GM23338 (cell line): ENCODE measurements at regions not wholly inside any gene's neighbourhood (a gene's known extent, or its start where the extent isn't known, plus 50 kb on each side); places are given as distances from the start of the nearest gene placed in this dataset.

Experiments used
- ATAC-seq: fragments of 200-7000 bp; cut with Tn5 transposase; 3 replicates; pipeline ENCODE4 v1.9.1; 2020
- DNase-seq: peaks from one replicate; pipeline ENCODE4 v3.0.0-alpha.2; 2015; ENCODE audit warnings: low spot score
- H2AFZ ChIP-seq: fragments of 200-600 bp; sonication (generic); 2 replicates; pipeline ENCODE4 v1.8.0; 2016; ENCODE audit warnings: antibody characterized with exemption, mild to moderate bottlenecking, moderate library complexity
- H3F3A ChIP-seq: fragments of 200-600 bp; sonication (generic); replicated peaks from 2 replicates; pipeline ENCODE4 v1.8.0; 2017; ENCODE audit warnings: antibody characterized with exemption, mixed run types, low read depth
- H3K27ac ChIP-seq: fragments of 200-600 bp; sonication (generic); 2 replicates; pipeline ENCODE4 v1.6.1; 2016; ENCODE audit warnings: low read depth
- H3K27me3 ChIP-seq: fragments of 200-600 bp; sonication (generic); 2 replicates; pipeline ENCODE4 v1.8.0; 2016; ENCODE audit warnings: mild to moderate bottlenecking, mixed run types, moderate library complexity; ENCODE audit not compliant: insufficient read depth
- H3K36me3 ChIP-seq: fragments of 200-600 bp; sonication (generic); 2 replicates; pipeline ENCODE4 v1.8.0; 2016; ENCODE audit warnings: mild to moderate bottlenecking; ENCODE audit not compliant: insufficient read depth
- H3K4me1 ChIP-seq: fragments of 200-600 bp; sonication (generic); 2 replicates; pipeline ENCODE4 v1.8.0; 2016; ENCODE audit warnings: mild to moderate bottlenecking, moderate library complexity; ENCODE audit not compliant: insufficient read depth
- H3K4me2 ChIP-seq: fragments of 200-600 bp; sonication (generic); 2 replicates; pipeline ENCODE4 v1.7.1; 2017; ENCODE audit warnings: mixed run types
- H3K4me3 ChIP-seq: fragments of 200-600 bp; sonication (generic); 2 replicates; pipeline ENCODE4 v1.6.1; 2016; ENCODE audit warnings: mixed run types
- H3K79me2 ChIP-seq: fragments of 200-600 bp; sonication (generic); replicated peaks from 2 replicates; pipeline ENCODE4 v1.8.0; 2017; ENCODE audit warnings: mild to moderate bottlenecking; ENCODE audit not compliant: insufficient read depth
- H3K9me2 ChIP-seq: fragments of 200-600 bp; sonication (generic); 2 replicates; pipeline ENCODE4 v1.8.0; 2017; ENCODE audit not compliant: insufficient read depth
- H4K20me1 ChIP-seq: fragments of 200-600 bp; sonication (generic); replicated peaks from 2 replicates; pipeline ENCODE4 v1.8.0; 2017; ENCODE audit warnings: mild to moderate bottlenecking; ENCODE audit not compliant: insufficient read depth
- H3K27ac Mint-ChIP-seq: 2 replicates; pipeline ENCODE4 v1.8.0; 2020; ENCODE audit warnings: inconsistent platforms, mild to moderate bottlenecking, moderate library complexity, mixed read lengths
- H3K27me3 Mint-ChIP-seq: 3 replicates; pipeline ENCODE4 v1.8.0; 2022; ENCODE audit warnings: low read depth, mild to moderate bottlenecking, moderate library complexity, mixed read lengths, inconsistent platforms; ENCODE audit not compliant: insufficient read depth, poor library complexity
- H3K36me3 Mint-ChIP-seq: 3 replicates; pipeline ENCODE4 v1.8.0; 2021; ENCODE audit warnings: low read depth, mild to moderate bottlenecking, inconsistent platforms, moderate library complexity, mixed read lengths
- H3K4me1 Mint-ChIP-seq: 3 replicates; pipeline ENCODE4 v1.8.0; 2020; ENCODE audit warnings: mild to moderate bottlenecking, inconsistent platforms, mixed read lengths
- H3K4me3 Mint-ChIP-seq: 3 replicates; pipeline ENCODE4 v1.8.0; 2021; ENCODE audit warnings: moderate library complexity, mild to moderate bottlenecking, inconsistent platforms, mixed read lengths
- H3K9me3 Mint-ChIP-seq: 3 replicates; pipeline ENCODE4 v1.8.0; 2020; ENCODE audit warnings: moderate library complexity, mild to moderate bottlenecking, inconsistent platforms, mixed read lengths
- CREB1 ChIP-seq: fragments of 250-450 bp; sonication (Bioruptor Pico); IDR thresholded peaks from 2 replicates; pipeline ENCODE4 v1.5.0; 2020; ENCODE audit warnings: low read depth, mild to moderate bottlenecking, moderate library complexity
- EZH2 ChIP-seq: fragments of 200-600 bp; sonication (generic); IDR thresholded peaks from one replicate; pipeline ENCODE4 v1.8.0; 2017; ENCODE audit warnings: antibody characterized with exemption, mild to moderate bottlenecking, low read depth; ENCODE audit not compliant: unreplicated experiment
- EZH2phosphoT487 ChIP-seq: fragments of 200-600 bp; sonication (generic); IDR thresholded peaks from one replicate; pipeline ENCODE4 v1.8.1; 2018; ENCODE audit warnings: antibody characterized with exemption; ENCODE audit not compliant: unreplicated experiment
- JUNB ChIP-seq: IDR thresholded peaks from one replicate; pipeline ENCODE4 v1.6.1; 2016; ENCODE audit warnings: antibody characterized with exemption; ENCODE audit not compliant: unreplicated experiment
- NANOG ChIP-seq: IDR thresholded peaks from 2 replicates; pipeline ENCODE4 v1.6.1; 2016; ENCODE audit warnings: antibody characterized with exemption, borderline replicate concordance
- POLR2AphosphoS5 ChIP-seq: IDR thresholded peaks from 2 replicates; pipeline ENCODE4 v1.6.1; 2016; ENCODE audit warnings: antibody characterized with exemption, low read depth
- REST ChIP-seq: IDR thresholded peaks from one replicate; pipeline ENCODE4 v1.6.1; 2018; ENCODE audit warnings: antibody characterized with exemption; ENCODE audit not compliant: unreplicated experiment
- STAT1 ChIP-seq: IDR thresholded peaks from one replicate; pipeline ENCODE4 v1.6.1; 2016; ENCODE audit warnings: antibody characterized with exemption; ENCODE audit not compliant: unreplicated experiment
- ZNF114 ChIP-seq: fragments of 250-450 bp; sonication (Bioruptor Pico); IDR thresholded peaks from 2 replicates; pipeline ENCODE4 v1.5.0; 2020; ENCODE audit warnings: mild to moderate bottlenecking, moderate library complexity
- ZNF331 ChIP-seq: fragments of 250-450 bp; sonication (Bioruptor Pico); IDR thresholded peaks from 2 replicates; pipeline ENCODE4 v1.5.0; 2020; ENCODE audit warnings: low read depth, mild to moderate bottlenecking, moderate library complexity
- TF ChIP-seq, protein P1 (sequence below): IDR thresholded peaks from 2 replicates; pipeline ENCODE4 v1.6.1; 2016; ENCODE audit warnings: antibody characterized with exemption
- TF ChIP-seq, protein P2 (sequence below), 2 experiments: fragments of 200-600 bp in 1 of 2; sonication (generic) in 1 of 2; conservative IDR thresholded peaks; 2 replicates each; pipeline versions ENCODE4 v1.5.1 to v1.6.1; 2016 to 2017; ENCODE audit warnings: antibody characterized with exemption in 2 of 2, low read depth in 2 of 2, mild to moderate bottlenecking in 2 of 2, moderate library complexity in 1 of 2
- TF ChIP-seq, protein P3 (sequence below): fragments of 250-450 bp; sonication (Bioruptor Pico); IDR thresholded peaks from 2 replicates; pipeline ENCODE4 v1.5.0; 2020; ENCODE audit warnings: mild to moderate bottlenecking, moderate library complexity

DNA sequence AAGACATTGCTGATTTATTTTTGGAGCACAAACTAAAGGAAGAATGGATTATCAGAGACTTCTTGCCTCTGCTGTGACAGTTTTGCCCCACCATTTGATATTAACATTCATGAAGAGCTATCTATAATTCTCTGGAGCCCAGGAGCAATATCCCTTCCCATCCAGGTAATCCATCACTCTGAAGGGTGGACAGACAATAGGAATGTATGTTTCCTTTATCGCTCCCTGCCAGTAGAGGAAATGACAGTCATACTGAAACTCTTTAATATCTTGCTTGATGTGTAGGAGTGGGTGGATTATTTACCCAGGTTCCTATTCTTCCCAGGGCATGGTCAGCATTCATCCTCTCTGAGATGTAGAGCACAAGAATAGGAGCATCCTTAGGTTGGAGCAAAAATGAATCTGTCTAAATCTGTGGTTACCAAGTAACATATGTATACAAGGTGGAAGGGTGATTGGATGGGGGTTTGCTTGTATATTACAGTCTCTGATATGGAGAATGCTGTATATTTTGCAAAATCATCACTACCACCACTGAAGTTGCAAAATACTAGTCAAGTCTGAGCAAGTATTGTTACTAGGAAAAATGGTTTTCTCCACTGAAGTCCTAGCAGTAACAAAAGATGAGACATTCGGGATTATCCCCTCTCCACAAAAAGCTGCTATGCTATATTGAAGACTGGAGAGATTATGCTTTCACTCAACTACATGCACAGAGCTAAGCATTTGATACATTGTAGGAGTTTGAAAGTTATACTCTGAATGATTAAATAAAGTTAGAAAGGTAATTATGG lies 151.6 kb downstream of the CBLL2 start (continued):
- no peak for TF ChIP-seq REST
- TF ChIP-seq ZNF331: no peak
- TF ChIP-seq JUNB: no peak
- TF ChIP-seq ZNF114 (CRISPR knock-in tag): no peak
- no peak for TF ChIP-seq POLR2AphosphoS5
- TF ChIP-seq EZH2phosphoT487: no peak
- TF ChIP-seq CREB1 (CRISPR knock-in tag): no peak

GRCh38 chrX:22424919-22425318 lies 152.2 kb downstream of the CBLL2 start:
- H3K27ac Mint-ChIP-seq: no peak overlapping the region
- no peaks in the 10 kb centered on the region for H3K9me2 ChIP-seq
- H3K4me1 ChIP-seq: no peaks in the 10 kb centered on the region
- H3K4me1 Mint-ChIP-seq: peaks cover 2% of the 10 kb centered on the region; the same call in 2 of the 3 replicates
- no peaks in the 10 kb centered on the region for H3K36me3 Mint-ChIP-seq
- H3K4me3 Mint-ChIP-seq: no peak overlapping the region
- H3K4me2 ChIP-seq: no peak overlapping the region
- no peaks in the 10 kb centered on the region for H3K27me3 Mint-ChIP-seq
- no peaks in the 10 kb centered on the region for H3K36me3 ChIP-seq
- no peak for ATAC-seq
- no peaks in the 10 kb centered on the region; the same call in 2 of the 3 replicates for H3K9me3 Mint-ChIP-seq
- H4K20me1 ChIP-seq: no peaks in the 10 kb centered on the region
- no peaks in the 10 kb centered on the region for H3K27me3 ChIP-seq
- no peak overlapping the region for H3K27ac ChIP-seq
- no peaks in the 10 kb centered on the region for H3K79me2 ChIP-seq
- no peaks in the 10 kb centered on the region for H3F3A ChIP-seq
- DNase-seq: no peak
- H3K4me3 ChIP-seq: no peak overlapping the region
- no peak overlapping the region for H2AFZ ChIP-seq
- TF ChIP-seq EZH2 (no peak), CREB1 (CRISPR knock-in tag) (no peak), ZNF114 (CRISPR knock-in tag) (no peak), JUNB (no peak), NANOG (no peak), STAT1 (no peak)
- TF ChIP-seq, protein P1, sequence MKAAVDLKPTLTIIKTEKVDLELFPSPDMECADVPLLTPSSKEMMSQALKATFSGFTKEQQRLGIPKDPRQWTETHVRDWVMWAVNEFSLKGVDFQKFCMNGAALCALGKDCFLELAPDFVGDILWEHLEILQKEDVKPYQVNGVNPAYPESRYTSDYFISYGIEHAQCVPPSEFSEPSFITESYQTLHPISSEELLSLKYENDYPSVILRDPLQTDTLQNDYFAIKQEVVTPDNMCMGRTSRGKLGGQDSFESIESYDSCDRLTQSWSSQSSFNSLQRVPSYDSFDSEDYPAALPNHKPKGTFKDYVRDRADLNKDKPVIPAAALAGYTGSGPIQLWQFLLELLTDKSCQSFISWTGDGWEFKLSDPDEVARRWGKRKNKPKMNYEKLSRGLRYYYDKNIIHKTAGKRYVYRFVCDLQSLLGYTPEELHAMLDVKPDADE: no peak
- TF ChIP-seq, protein P2, sequence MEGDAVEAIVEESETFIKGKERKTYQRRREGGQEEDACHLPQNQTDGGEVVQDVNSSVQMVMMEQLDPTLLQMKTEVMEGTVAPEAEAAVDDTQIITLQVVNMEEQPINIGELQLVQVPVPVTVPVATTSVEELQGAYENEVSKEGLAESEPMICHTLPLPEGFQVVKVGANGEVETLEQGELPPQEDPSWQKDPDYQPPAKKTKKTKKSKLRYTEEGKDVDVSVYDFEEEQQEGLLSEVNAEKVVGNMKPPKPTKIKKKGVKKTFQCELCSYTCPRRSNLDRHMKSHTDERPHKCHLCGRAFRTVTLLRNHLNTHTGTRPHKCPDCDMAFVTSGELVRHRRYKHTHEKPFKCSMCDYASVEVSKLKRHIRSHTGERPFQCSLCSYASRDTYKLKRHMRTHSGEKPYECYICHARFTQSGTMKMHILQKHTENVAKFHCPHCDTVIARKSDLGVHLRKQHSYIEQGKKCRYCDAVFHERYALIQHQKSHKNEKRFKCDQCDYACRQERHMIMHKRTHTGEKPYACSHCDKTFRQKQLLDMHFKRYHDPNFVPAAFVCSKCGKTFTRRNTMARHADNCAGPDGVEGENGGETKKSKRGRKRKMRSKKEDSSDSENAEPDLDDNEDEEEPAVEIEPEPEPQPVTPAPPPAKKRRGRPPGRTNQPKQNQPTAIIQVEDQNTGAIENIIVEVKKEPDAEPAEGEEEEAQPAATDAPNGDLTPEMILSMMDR (conservative IDR thresholded peaks at IDR 0.05; ENCODE audit: low read depth in 2 of 2): no peak
- TF ChIP-seq, protein P3, sequence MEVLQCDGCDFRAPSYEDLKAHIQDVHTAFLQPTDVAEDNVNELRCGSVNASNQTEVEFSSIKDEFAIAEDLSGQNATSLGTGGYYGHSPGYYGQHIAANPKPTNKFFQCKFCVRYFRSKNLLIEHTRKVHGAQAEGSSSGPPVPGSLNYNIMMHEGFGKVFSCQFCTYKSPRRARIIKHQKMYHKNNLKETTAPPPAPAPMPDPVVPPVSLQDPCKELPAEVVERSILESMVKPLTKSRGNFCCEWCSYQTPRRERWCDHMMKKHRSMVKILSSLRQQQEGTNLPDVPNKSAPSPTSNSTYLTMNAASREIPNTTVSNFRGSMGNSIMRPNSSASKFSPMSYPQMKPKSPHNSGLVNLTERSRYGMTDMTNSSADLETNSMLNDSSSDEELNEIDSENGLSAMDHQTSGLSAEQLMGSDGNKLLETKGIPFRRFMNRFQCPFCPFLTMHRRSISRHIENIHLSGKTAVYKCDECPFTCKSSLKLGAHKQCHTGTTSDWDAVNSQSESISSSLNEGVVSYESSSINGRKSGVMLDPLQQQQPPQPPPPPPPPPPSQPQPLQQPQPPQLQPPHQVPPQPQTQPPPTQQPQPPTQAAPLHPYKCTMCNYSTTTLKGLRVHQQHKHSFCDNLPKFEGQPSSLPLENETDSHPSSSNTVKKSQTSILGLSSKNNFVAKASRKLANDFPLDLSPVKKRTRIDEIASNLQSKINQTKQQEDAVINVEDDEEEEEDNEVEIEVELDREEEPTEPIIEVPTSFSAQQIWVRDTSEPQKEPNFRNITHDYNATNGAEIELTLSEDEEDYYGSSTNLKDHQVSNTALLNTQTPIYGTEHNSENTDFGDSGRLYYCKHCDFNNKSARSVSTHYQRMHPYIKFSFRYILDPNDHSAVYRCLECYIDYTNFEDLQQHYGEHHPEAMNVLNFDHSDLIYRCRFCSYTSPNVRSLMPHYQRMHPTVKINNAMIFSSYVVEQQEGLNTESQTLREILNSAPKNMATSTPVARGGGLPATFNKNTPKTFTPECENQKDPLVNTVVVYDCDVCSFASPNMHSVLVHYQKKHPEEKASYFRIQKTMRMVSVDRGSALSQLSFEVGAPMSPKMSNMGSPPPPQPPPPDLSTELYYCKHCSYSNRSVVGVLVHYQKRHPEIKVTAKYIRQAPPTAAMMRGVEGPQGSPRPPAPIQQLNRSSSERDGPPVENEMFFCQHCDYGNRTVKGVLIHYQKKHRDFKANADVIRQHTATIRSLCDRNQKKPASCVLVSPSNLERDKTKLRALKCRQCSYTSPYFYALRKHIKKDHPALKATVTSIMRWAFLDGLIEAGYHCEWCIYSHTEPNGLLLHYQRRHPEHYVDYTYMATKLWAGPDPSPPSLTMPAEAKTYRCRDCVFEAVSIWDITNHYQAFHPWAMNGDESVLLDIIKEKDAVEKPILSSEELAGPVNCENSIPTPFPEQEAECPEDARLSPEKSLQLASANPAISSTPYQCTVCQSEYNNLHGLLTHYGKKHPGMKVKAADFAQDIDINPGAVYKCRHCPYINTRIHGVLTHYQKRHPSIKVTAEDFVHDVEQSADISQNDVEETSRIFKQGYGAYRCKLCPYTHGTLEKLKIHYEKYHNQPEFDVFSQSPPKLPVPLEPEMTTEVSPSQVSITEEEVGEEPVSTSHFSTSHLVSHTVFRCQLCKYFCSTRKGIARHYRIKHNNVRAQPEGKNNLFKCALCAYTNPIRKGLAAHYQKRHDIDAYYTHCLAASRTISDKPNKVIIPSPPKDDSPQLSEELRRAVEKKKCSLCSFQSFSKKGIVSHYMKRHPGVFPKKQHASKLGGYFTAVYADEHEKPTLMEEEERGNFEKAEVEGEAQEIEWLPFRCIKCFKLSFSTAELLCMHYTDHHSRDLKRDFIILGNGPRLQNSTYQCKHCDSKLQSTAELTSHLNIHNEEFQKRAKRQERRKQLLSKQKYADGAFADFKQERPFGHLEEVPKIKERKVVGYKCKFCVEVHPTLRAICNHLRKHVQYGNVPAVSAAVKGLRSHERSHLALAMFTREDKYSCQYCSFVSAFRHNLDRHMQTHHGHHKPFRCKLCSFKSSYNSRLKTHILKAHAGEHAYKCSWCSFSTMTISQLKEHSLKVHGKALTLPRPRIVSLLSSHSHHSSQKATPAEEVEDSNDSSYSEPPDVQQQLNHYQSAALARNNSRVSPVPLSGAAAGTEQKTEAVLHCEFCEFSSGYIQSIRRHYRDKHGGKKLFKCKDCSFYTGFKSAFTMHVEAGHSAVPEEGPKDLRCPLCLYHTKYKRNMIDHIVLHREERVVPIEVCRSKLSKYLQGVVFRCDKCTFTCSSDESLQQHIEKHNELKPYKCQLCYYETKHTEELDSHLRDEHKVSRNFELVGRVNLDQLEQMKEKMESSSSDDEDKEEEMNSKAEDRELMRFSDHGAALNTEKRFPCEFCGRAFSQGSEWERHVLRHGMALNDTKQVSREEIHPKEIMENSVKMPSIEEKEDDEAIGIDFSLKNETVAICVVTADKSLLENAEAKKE (CRISPR knock-in tag): no peak
